ENCODE measurements at regions not wholly inside any gene's neighbourhood (a gene's known extent, or its start where the extent isn't known, plus 50 kb on each side); places are given as distances from the start of the nearest gene placed in this dataset.

DNA sequence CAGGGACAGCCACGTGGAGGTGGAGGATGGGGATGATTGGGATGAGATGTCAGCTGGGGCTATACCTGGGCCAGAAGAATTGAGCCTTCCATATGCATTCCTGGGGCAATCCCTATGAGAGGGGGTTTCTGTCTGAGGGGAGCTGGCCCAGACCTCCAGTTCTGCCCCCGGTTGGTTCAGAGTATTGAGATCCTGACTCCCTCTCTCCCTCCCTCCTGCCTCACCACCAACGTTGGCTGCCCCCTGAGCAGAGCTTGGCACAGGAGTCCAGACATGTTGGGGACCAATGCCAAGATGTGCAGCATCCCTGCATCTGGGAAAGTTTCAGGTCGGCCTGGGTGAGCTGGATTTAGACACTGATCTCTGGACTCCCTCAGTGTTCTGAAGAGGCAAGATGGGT is 575.2 kb upstream of the MKI67 start:
- TF ChIP-seq, protein P1, sequence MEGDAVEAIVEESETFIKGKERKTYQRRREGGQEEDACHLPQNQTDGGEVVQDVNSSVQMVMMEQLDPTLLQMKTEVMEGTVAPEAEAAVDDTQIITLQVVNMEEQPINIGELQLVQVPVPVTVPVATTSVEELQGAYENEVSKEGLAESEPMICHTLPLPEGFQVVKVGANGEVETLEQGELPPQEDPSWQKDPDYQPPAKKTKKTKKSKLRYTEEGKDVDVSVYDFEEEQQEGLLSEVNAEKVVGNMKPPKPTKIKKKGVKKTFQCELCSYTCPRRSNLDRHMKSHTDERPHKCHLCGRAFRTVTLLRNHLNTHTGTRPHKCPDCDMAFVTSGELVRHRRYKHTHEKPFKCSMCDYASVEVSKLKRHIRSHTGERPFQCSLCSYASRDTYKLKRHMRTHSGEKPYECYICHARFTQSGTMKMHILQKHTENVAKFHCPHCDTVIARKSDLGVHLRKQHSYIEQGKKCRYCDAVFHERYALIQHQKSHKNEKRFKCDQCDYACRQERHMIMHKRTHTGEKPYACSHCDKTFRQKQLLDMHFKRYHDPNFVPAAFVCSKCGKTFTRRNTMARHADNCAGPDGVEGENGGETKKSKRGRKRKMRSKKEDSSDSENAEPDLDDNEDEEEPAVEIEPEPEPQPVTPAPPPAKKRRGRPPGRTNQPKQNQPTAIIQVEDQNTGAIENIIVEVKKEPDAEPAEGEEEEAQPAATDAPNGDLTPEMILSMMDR (IDR thresholded peaks at IDR 0.05; ENCODE audit: low read depth, low read length, missing input control), result no peak
- TF ChIP-seq TAF1 (conservative IDR thresholded peaks at IDR 0.05), result no peak

Measured in liver (tissue), 3 donors.